ENCODE measurements at regions not wholly inside any gene's neighbourhood (a gene's known extent, or its start where the extent isn't known, plus 50 kb on each side); places are given as distances from the start of the nearest gene placed in this dataset.

DNA sequence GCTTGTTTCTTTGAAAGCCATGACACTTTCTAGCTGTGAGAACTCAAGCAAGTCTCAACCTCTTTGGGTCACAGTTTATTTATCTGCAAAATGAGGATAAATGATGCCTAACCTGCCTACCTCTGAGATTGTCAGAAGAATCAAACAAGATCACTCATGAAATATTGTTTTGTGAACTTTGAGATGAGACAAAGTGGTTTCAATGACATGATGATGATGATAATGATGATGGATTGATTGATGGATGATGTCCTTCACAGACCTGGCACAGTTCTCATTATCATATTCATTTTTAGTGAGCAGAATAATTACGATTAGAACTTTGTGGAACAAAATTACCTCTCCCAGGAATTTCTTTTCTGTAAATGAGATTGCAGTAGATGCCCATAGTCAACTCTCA lies 129.2 kb downstream of the HHIPL2 start (continued):
- TF ChIP-seq GATA2 (CRISPR knock-in tag; IDR thresholded peaks at IDR 0.05), result no peak
- no peak for TF ChIP-seq TEAD4 (IDR thresholded peaks at IDR 0.05; ENCODE audit: borderline replicate concordance, insufficient read depth)
- no peak for TF ChIP-seq CHD2 (IDR thresholded peaks at IDR 0.05; ENCODE audit: low read length, partially characterized antibody)
- no peak for TF ChIP-seq MXI1 (IDR thresholded peaks at IDR 0.05; ENCODE audit: low read depth, low read length)
- TF ChIP-seq YY1 (IDR thresholded peaks at IDR 0.05; ENCODE audit: low read depth), result no peak
- TF ChIP-seq, protein P1, sequence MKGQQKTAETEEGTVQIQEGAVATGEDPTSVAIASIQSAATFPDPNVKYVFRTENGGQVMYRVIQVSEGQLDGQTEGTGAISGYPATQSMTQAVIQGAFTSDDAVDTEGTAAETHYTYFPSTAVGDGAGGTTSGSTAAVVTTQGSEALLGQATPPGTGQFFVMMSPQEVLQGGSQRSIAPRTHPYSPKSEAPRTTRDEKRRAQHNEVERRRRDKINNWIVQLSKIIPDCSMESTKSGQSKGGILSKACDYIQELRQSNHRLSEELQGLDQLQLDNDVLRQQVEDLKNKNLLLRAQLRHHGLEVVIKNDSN (IDR thresholded peaks at IDR 0.05; ENCODE audit: borderline replicate concordance, low read depth), result no peak
- no peak for TF ChIP-seq NRF1 (IDR thresholded peaks at IDR 0.05; ENCODE audit: low read depth, low read length)
- TF ChIP-seq, protein P2, sequence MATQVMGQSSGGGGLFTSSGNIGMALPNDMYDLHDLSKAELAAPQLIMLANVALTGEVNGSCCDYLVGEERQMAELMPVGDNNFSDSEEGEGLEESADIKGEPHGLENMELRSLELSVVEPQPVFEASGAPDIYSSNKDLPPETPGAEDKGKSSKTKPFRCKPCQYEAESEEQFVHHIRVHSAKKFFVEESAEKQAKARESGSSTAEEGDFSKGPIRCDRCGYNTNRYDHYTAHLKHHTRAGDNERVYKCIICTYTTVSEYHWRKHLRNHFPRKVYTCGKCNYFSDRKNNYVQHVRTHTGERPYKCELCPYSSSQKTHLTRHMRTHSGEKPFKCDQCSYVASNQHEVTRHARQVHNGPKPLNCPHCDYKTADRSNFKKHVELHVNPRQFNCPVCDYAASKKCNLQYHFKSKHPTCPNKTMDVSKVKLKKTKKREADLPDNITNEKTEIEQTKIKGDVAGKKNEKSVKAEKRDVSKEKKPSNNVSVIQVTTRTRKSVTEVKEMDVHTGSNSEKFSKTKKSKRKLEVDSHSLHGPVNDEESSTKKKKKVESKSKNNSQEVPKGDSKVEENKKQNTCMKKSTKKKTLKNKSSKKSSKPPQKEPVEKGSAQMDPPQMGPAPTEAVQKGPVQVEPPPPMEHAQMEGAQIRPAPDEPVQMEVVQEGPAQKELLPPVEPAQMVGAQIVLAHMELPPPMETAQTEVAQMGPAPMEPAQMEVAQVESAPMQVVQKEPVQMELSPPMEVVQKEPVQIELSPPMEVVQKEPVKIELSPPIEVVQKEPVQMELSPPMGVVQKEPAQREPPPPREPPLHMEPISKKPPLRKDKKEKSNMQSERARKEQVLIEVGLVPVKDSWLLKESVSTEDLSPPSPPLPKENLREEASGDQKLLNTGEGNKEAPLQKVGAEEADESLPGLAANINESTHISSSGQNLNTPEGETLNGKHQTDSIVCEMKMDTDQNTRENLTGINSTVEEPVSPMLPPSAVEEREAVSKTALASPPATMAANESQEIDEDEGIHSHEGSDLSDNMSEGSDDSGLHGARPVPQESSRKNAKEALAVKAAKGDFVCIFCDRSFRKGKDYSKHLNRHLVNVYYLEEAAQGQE (IDR thresholded peaks at IDR 0.05; ENCODE audit: low read depth, low read length), result no peak
- TF ChIP-seq, protein P3, sequence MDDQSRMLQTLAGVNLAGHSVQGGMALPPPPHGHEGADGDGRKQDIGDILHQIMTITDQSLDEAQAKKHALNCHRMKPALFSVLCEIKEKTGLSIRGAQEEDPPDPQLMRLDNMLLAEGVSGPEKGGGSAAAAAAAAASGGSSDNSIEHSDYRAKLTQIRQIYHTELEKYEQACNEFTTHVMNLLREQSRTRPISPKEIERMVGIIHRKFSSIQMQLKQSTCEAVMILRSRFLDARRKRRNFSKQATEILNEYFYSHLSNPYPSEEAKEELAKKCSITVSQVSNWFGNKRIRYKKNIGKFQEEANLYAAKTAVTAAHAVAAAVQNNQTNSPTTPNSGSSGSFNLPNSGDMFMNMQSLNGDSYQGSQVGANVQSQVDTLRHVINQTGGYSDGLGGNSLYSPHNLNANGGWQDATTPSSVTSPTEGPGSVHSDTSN (IDR thresholded peaks at IDR 0.05), result no peak

DNA sequence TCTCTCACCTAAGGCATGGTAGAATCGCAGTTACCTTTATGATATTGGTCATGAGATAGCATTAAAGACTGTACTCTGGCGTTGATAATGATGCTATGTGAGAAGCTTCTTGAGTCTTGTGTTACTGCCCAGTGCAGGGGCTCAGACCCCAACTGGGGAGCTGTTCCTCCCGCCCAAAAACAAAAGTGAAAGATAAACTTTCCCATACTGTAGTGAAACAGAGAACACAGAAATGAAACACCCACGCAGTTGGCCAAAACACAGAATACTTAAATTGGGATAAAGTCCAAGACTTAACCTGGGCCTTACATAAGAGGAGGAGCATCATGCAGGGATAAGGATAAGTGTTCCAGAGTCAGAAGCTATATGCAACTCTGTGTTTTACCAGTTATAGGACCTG lies 130.6 kb downstream of the HHIPL2 start:
- no peaks in the 10 kb centered on the region for H3K36me3 ChIP-seq (replicated peaks in 1 of 2; ENCODE audit: control insufficient read depth in 1 of 2, insufficient read depth in 2 of 2, low read length in 1 of 2)
- H3K4me3 ChIP-seq (ENCODE audit: low read depth in 2 of 2, low read length in 1 of 2), result no peak overlapping the region
- no peaks in the 10 kb centered on the region for H3F3A ChIP-seq (replicated peaks; ENCODE audit: insufficient read depth)
- H4K20me1 ChIP-seq (ENCODE audit: insufficient read depth), result no peaks in the 10 kb centered on the region
- H3K27me3 ChIP-seq (ENCODE audit: insufficient read depth), result no peaks in the 10 kb centered on the region
- H3K9ac ChIP-seq, result no peak overlapping the region
- no peak for DNase-seq
- ChIA-PET POLR2A (no interaction called here), CTCF (interaction anchor here (1.2 kb wide), 1 partner anchor 19 kb away, joined by 3 read pairs; no protein-coding TSS in a partner anchor)
- no peaks in the 10 kb centered on the region for H3K79me2 ChIP-seq (ENCODE audit: insufficient read depth)
- H3K27ac ChIP-seq (ENCODE audit: low read depth in 2 of 2, low read length in 1 of 2), result no peak overlapping the region
- no peaks in the 10 kb centered on the region for H3K9me3 ChIP-seq
- H3K9me2 ChIP-seq, result no peaks in the 10 kb centered on the region
- no peaks in the 10 kb centered on the region for H3K4me1 ChIP-seq (ENCODE audit: control insufficient read depth in 1 of 2, insufficient read depth in 2 of 2, low read depth in 1 of 2, low read length in 1 of 2)
- H3K4me2 ChIP-seq, result no peak overlapping the region
- H2AFZ ChIP-seq (ENCODE audit: low read depth), result no peak overlapping the region
- TF ChIP-seq, protein P3 (IDR thresholded peaks at IDR 0.05), result no peak
- TF ChIP-seq RAD21 (IDR thresholded peaks at IDR 0.05; ENCODE audit: low read length), result no peak
- TF ChIP-seq YY1 (IDR thresholded peaks at IDR 0.05; ENCODE audit: low read depth), result no peak
- TF ChIP-seq ELF1 (IDR thresholded peaks at IDR 0.05), result no peak
- TF ChIP-seq FOXM1 (IDR thresholded peaks at IDR 0.05; ENCODE audit: low read depth), result no peak
- TF ChIP-seq RCOR1 (IDR thresholded peaks at IDR 0.05; ENCODE audit: low read length), result no peak
- no peak for TF ChIP-seq NFIC (IDR thresholded peaks at IDR 0.05; ENCODE audit: borderline replicate concordance)
- no peak for TF ChIP-seq TAF1 (IDR thresholded peaks at IDR 0.05; ENCODE audit: borderline replicate concordance, low read depth, low read length)
- no peak for TF ChIP-seq GATA2 (CRISPR knock-in tag; IDR thresholded peaks at IDR 0.05)
- no peak for TF ChIP-seq SIN3A (IDR thresholded peaks at IDR 0.05; ENCODE audit: borderline replicate concordance, low read depth, low read length)
- TF ChIP-seq, protein P4, sequence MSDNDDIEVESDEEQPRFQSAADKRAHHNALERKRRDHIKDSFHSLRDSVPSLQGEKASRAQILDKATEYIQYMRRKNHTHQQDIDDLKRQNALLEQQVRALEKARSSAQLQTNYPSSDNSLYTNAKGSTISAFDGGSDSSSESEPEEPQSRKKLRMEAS (IDR thresholded peaks at IDR 0.05; ENCODE audit: low read depth), result no peak
- TF ChIP-seq RFX5 (IDR thresholded peaks at IDR 0.05; ENCODE audit: low read length), result no peak
- TF ChIP-seq GABPA (IDR thresholded peaks at IDR 0.05; ENCODE audit: low read depth), result no peak
- no peak for TF ChIP-seq FOXJ3 (CRISPR knock-in tag; IDR thresholded peaks at IDR 0.05)
- no peak for TF ChIP-seq CHD2 (IDR thresholded peaks at IDR 0.05; ENCODE audit: low read length, partially characterized antibody)
- no peak for TF ChIP-seq EZH2phosphoT487 (IDR thresholded peaks at IDR 0.05; ENCODE audit: borderline replicate concordance, low read depth)
- WGBS (ENCODE audit: low lambda C conversion rate), result 22% methylated on average over 4 of the region's 4 CpGs
